Neuronal stem cell (in vitro differentiated cells): ENCODE measurements at regions not wholly inside any gene's neighbourhood (a gene's known extent, or its start where the extent isn't known, plus 50 kb on each side); places are given as distances from the start of the nearest gene placed in this dataset.

Experiments
- DNase-seq: peaks from one replicate; pipeline ENCODE4 v3.0.0-alpha.2; 2013; ENCODE audit warnings: low spot score
- H2AFZ ChIP-seq: one replicate; pipeline ENCODE4 v1.6.1; 2013; ENCODE audit warnings: mild to moderate bottlenecking, low read length, inconsistent platforms
- H2AK5ac ChIP-seq: 2 replicates; pipeline ENCODE4 v1.6.1; 2013; ENCODE audit warnings: low read depth, mild to moderate bottlenecking, inconsistent platforms, low read length, moderate library complexity, mixed read lengths
- H2BK120ac ChIP-seq: 2 replicates; pipeline ENCODE4 v1.6.1; 2013; ENCODE audit warnings: low read depth, mild to moderate bottlenecking, inconsistent platforms, low read length, moderate library complexity, mixed read lengths
- H2BK12ac ChIP-seq: one replicate; pipeline ENCODE4 v1.6.1; 2013; ENCODE audit warnings: low read length, inconsistent platforms
- H2BK15ac ChIP-seq: 2 replicates; pipeline ENCODE4 v1.6.1; 2013; ENCODE audit warnings: mild to moderate bottlenecking, low read length, inconsistent platforms, mixed read lengths
- H2BK5ac ChIP-seq: one replicate; pipeline ENCODE4 v1.6.1; 2013; ENCODE audit warnings: inconsistent platforms, mild to moderate bottlenecking, low read length, moderate library complexity
- H3K14ac ChIP-seq: one replicate; pipeline ENCODE4 v1.6.1; 2013; ENCODE audit warnings: low read length, inconsistent platforms
- H3K18ac ChIP-seq: 2 replicates; pipeline ENCODE4 v1.6.1; 2013; ENCODE audit warnings: low read length, inconsistent platforms
- H3K23ac ChIP-seq: 2 replicates; pipeline ENCODE4 v1.6.1; 2013; ENCODE audit warnings: low read depth, mild to moderate bottlenecking, mixed read lengths, low read length, inconsistent platforms; ENCODE audit not compliant: poor library complexity
- H3K27ac ChIP-seq: replicated peaks from 3 replicates; pipeline ENCODE4 v1.5.1; 2013; ENCODE audit warnings: low read length, inconsistent platforms
- H3K27me3 ChIP-seq, 3 experiments: 2 replicates each; pipeline ENCODE4 v1.6.1; 2013; ENCODE audit warnings: low read length in 3 of 3, mild to moderate bottlenecking in 2 of 3, inconsistent platforms in 1 of 3, low read depth in 1 of 3, mixed read lengths in 1 of 3, moderate library complexity in 1 of 3; ENCODE audit not compliant: control insufficient read depth in 3 of 3, insufficient read depth in 3 of 3
- H3K36me3 ChIP-seq, 2 donors: replicated peaks in 1 of 2; 2 replicates each; pipeline ENCODE4 v1.6.1; 2013; ENCODE audit warnings: low read length in 2 of 2; ENCODE audit not compliant: control insufficient read depth in 2 of 2, insufficient read depth in 2 of 2
- H3K4ac ChIP-seq: 2 replicates; pipeline ENCODE4 v1.6.1; 2013; ENCODE audit warnings: inconsistent platforms, mild to moderate bottlenecking, low read length, moderate library complexity
- H3K4me1 ChIP-seq, 2 donors: 1 replicate in 1 of 2; 2 replicates in 1 of 2; pipeline ENCODE4 v1.6.1; 2013; ENCODE audit warnings: low read length in 2 of 2, low read depth in 1 of 2; ENCODE audit not compliant: control insufficient read depth in 2 of 2, insufficient read depth in 1 of 2
- H3K4me2 ChIP-seq: one replicate; pipeline ENCODE4 v1.6.1; 2013; ENCODE audit warnings: mild to moderate bottlenecking, low read length, inconsistent platforms; ENCODE audit not compliant: insufficient read depth, poor library complexity, severe bottlenecking
- H3K4me3 ChIP-seq, 2 donors: 2 replicates each; pipeline ENCODE4 v1.5.1; 2013; ENCODE audit warnings: low read length in 2 of 2, mild to moderate bottlenecking in 2 of 2, inconsistent platforms in 1 of 2, moderate library complexity in 1 of 2
- H3K79me1 ChIP-seq: one replicate; pipeline ENCODE4 v1.6.1; 2013; ENCODE audit warnings: low read depth, mild to moderate bottlenecking, inconsistent platforms, low read length, moderate library complexity
- H3K9ac ChIP-seq: one replicate; pipeline ENCODE4 v1.6.1; 2013; ENCODE audit warnings: mild to moderate bottlenecking, low read depth, low read length, inconsistent platforms; ENCODE audit not compliant: poor library complexity
- H3K9me3 ChIP-seq, 2 donors: replicated peaks in 1 of 2; 2 replicates each; pipeline versions ENCODE3 to v1.6.1; 2013; ENCODE audit warnings: low read length in 2 of 2, mild to moderate bottlenecking in 2 of 2, inconsistent platforms in 1 of 2, low read depth in 1 of 2, mixed read lengths in 1 of 2, moderate library complexity in 1 of 2; ENCODE audit not compliant: control insufficient read depth in 2 of 2, insufficient read depth in 1 of 2
- H4K8ac ChIP-seq: one replicate; pipeline ENCODE4 v1.6.1; 2013; ENCODE audit warnings: low read depth, mild to moderate bottlenecking, inconsistent platforms, low read length, moderate library complexity
- H4K91ac ChIP-seq: one replicate; pipeline ENCODE4 v1.6.1; 2013; ENCODE audit warnings: low read length, low read depth, mild to moderate bottlenecking, inconsistent platforms; ENCODE audit not compliant: poor library complexity
- WGBS, 2 donors: extraction: QIAGEN DNeasy Blood & Tissue Kit; methylation state at CpG; one replicate each; pipeline ENCODE4 v1.1.7; 2013; ENCODE audit warnings: missing lambda C conversion rate in 2 of 2, mixed read lengths in 1 of 2; ENCODE audit not compliant: insufficient read length in 2 of 2, insufficient replicate concordance in 1 of 2; ENCODE audit errors: extremely low coverage in 2 of 2; 5-methylcytosine and 5-hydroxymethylcytosine counted together

DNA sequence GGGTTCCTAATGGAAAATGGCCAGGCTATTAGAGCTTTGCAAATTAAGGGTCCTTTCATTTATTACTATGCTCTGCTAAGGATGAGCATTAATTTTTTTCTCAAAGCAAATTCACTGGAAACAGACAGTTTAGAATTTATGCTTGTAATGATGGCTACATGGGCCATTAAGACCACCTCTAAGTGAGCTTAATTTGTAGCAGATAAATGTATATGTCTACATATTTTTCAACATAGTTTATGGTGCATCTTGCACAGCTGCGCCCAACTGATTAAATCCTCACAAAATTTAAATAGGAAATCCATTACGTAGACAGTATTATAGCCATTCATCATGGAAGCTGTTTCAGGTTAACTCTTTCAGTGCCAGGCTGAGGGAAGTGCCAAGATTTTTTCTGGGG lies 220.9 kb downstream of the CBLN1 start:
- H3K14ac ChIP-seq, result no peak overlapping the region
- H3K9me3 ChIP-seq, result no peaks in the 10 kb centered on the region
- H2BK120ac ChIP-seq, result no peak overlapping the region
- no peak overlapping the region for H4K91ac ChIP-seq
- DNase-seq, result no peak
- H3K9ac ChIP-seq, result no peak overlapping the region
- no peak overlapping the region for H2BK15ac ChIP-seq
- H3K4ac ChIP-seq, result no peak overlapping the region
- no peak overlapping the region for H3K4me3 ChIP-seq
- H3K79me1 ChIP-seq, result no peaks in the 10 kb centered on the region
- H4K8ac ChIP-seq, result no peak overlapping the region
- no peak overlapping the region for H3K4me2 ChIP-seq
- no peaks in the 10 kb centered on the region for H3K36me3 ChIP-seq
- H2BK12ac ChIP-seq, result no peak overlapping the region
- no peak overlapping the region for H3K27ac ChIP-seq
- H2BK5ac ChIP-seq, result no peak overlapping the region
- H3K4me1 ChIP-seq, result peaks cover 0 to 3% of the 10 kb centered on the region in 2 donors
- no peaks in the 10 kb centered on the region for H3K27me3 ChIP-seq
- H2AK5ac ChIP-seq, result no peak overlapping the region
- no peak overlapping the region for H2AFZ ChIP-seq
- WGBS, 2 donors, result no CpG with 5 or more reads among the region's 2 CpGs
- no peak overlapping the region for H3K23ac ChIP-seq
- H3K18ac ChIP-seq, result no peak overlapping the region

- H2BK5ac ChIP-seq, result no peak overlapping the region
- H3K9me3 ChIP-seq, result no peaks in the 10 kb centered on the region
- H3K23ac ChIP-seq, result no peak overlapping the region
- H2BK12ac ChIP-seq, result no peak overlapping the region
- no peak overlapping the region for H3K9ac ChIP-seq
- H3K4ac ChIP-seq, result no peak overlapping the region
- no peak overlapping the region for H4K8ac ChIP-seq
- no peak overlapping the region for H3K4me3 ChIP-seq
- no peaks in the 10 kb centered on the region for H3K27me3 ChIP-seq
- DNase-seq, result no peak
- no peak overlapping the region for H2AK5ac ChIP-seq
- no peak overlapping the region for H4K91ac ChIP-seq
- H2AFZ ChIP-seq, result no peak overlapping the region
- H3K36me3 ChIP-seq, result no peaks in the 10 kb centered on the region
- H2BK120ac ChIP-seq, result no peak overlapping the region
- no peak overlapping the region for H3K4me2 ChIP-seq
- peaks cover 0 to 6% of the 10 kb centered on the region in 2 donors for H3K4me1 ChIP-seq
- H3K27ac ChIP-seq, result no peak overlapping the region
- H2BK15ac ChIP-seq, result no peak overlapping the region
- no CpG with 5 or more reads among the region's 2 CpGs for WGBS, 2 donors
- H3K14ac ChIP-seq, result no peak overlapping the region
- H3K79me1 ChIP-seq, result no peaks in the 10 kb centered on the region
- H3K18ac ChIP-seq, result no peak overlapping the region
Measured at GRCh38 chr16:49058382-49058781, 223.3 kb downstream of the CBLN1 start.

- Histone ChIP-seq H4K91ac (no peak overlapping the region), H3K9me3 (no peaks in the 10 kb centered on the region), H2AK5ac (no peak overlapping the region), H3K18ac (no peak overlapping the region), H3K4me3 (no peak overlapping the region), H4K8ac (no peak overlapping the region), H2BK12ac (no peak overlapping the region), H3K14ac (no peak overlapping the region), H2BK120ac (no peak overlapping the region), H3K4me1 (peaks cover 0 to 8% of the 10 kb centered on the region in 2 donors), H2BK15ac (no peak overlapping the region), H3K27ac (no peak overlapping the region), H3K4ac (no peak overlapping the region), H2BK5ac (no peak overlapping the region), H2AFZ (no peak overlapping the region), H3K9ac (no peak overlapping the region), H3K4me2 (no peak overlapping the region), H3K27me3 (no peaks in the 10 kb centered on the region), H3K23ac (no peak overlapping the region), H3K36me3 (no peaks in the 10 kb centered on the region), H3K79me1 (no peaks in the 10 kb centered on the region)
- no CpG with 5 or more reads among the region's 4 CpGs for WGBS, 2 donors
- DNase-seq, result no peak
Measured at GRCh38 chr16:49057936-49058335, 223.7 kb downstream of the CBLN1 start.

DNA sequence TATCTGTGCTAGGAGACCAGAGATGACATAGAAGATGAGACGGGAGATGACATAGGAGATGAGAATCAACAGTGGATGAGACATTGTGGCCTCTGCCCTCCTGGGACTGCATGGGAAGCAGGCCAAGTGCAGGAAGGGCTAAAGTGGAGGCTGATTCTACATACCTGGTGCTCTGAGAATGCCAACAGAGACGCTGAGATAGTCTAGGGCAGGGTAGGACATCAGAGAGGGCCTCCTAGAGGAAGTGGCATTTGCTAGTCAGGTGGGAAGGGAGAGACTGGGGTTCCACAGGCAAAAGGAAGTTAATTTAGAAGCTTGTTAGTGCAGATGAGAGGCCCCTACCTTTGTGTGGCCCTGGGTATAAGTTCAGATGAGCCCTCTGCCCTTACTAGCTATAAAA lies 224.2 kb downstream of the CBLN1 start:
- Histone ChIP-seq H3K27me3 (no peaks in the 10 kb centered on the region), H3K9me3 (no peaks in the 10 kb centered on the region), H4K8ac (no peak overlapping the region), H4K91ac (no peak overlapping the region), H3K9ac (no peak overlapping the region), H3K27ac (no peak overlapping the region), H2AFZ (no peak overlapping the region), H3K4me2 (no peak overlapping the region), H3K4me1 (peaks cover 0 to 10% of the 10 kb centered on the region in 2 donors), H3K36me3 (no peaks in the 10 kb centered on the region), H3K4ac (no peak overlapping the region), H3K79me1 (no peaks in the 10 kb centered on the region), H3K23ac (no peak overlapping the region), H2BK120ac (no peak overlapping the region), H2BK12ac (no peak overlapping the region), H3K18ac (no peak overlapping the region), H2BK15ac (no peak overlapping the region), H3K4me3 (no peak overlapping the region), H2AK5ac (no peak overlapping the region), H2BK5ac (no peak overlapping the region), H3K14ac (no peak overlapping the region)
- no peak for DNase-seq
- WGBS, 2 donors, result no CpG with 5 or more reads among the region's 2 CpGs
